GM12872 (cell line): ENCODE measurements at regions not wholly inside any gene's neighbourhood (a gene's known extent, or its start where the extent isn't known, plus 50 kb on each side); places are given as distances from the start of the nearest gene placed in this dataset.

Experiments
- TF ChIP-seq, protein P1 (sequence below): IDR thresholded peaks from 3 replicates; pipeline ENCODE4 v1.5.1; 2011; ENCODE audit warnings: low read depth, mild to moderate bottlenecking, low read length, moderate library complexity; ENCODE audit not compliant: insufficient read depth

DNA sequence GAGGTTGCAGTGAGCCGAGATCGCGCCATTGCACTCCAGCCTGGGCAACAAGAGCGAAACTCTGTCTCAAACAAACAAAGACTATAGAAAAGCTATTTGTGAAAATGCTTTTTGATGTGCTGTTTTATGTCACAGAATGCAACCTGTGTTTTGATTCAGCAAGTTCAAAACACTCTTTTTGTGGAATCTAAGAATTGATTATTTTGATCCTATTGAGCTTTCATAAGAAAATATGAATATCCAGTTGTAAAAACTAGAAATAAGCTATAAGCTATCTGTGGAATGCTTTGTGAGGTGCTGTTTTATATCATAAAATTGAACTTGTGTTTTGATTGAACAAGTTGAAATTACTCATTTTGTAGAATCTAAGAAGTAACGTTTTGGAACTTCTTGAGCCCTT, 110.7 kb upstream of the VPREB1 start:
- TF ChIP-seq, protein P1, sequence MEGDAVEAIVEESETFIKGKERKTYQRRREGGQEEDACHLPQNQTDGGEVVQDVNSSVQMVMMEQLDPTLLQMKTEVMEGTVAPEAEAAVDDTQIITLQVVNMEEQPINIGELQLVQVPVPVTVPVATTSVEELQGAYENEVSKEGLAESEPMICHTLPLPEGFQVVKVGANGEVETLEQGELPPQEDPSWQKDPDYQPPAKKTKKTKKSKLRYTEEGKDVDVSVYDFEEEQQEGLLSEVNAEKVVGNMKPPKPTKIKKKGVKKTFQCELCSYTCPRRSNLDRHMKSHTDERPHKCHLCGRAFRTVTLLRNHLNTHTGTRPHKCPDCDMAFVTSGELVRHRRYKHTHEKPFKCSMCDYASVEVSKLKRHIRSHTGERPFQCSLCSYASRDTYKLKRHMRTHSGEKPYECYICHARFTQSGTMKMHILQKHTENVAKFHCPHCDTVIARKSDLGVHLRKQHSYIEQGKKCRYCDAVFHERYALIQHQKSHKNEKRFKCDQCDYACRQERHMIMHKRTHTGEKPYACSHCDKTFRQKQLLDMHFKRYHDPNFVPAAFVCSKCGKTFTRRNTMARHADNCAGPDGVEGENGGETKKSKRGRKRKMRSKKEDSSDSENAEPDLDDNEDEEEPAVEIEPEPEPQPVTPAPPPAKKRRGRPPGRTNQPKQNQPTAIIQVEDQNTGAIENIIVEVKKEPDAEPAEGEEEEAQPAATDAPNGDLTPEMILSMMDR, result no peak

DNA sequence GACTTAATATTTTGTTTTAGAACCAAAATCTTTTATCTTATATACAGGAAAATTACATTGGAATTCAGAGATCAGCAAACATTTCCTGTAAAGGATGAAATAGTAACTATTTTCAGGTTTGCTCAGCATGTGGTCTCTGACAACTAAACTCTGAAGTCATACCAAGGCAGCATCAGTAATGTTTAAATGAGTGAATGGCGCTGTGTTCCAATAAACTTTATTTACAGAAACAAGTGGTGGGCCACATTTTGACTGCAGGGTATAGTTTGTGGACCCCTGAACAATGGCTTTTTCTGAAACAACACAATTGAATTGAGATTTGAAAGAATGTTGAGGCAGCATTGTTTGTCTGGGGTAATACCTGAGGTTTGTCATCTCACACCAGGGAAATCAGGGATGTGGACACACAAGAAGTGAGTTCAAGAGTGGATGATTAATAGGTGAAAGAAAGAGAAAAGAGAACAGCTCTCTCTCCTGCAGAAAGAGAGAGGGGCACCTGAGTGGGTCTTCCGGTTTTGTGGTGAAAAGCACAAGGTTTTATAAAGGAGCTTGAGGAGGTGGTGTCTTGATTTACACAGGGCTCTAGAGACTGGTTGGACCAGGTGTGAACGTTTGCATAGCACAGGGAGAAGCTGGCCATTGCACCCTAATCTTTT, 113.5 kb upstream of the VPREB1 start:
- TF ChIP-seq, protein P1, result no peak

DNA sequence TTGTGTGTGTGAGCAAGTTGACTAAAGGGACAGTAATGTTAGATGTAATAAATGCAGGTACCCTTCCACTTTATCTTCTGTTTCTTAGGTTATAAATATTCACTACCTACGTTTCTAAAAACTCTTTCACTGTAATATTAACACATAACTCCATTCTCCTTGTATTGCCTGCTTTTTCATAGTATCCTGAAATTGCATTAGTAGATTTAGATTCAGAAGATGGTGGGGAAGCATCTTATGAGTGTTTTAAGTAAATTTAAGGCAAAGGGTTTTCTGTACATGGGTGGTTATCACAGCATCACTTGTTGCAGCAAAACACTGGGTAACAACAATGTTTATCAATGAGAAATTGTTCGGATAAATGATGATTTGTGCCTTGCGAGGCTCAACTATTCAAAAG, 115.2 kb upstream of the VPREB1 start:
- TF ChIP-seq, protein P1, result no peak

DNA sequence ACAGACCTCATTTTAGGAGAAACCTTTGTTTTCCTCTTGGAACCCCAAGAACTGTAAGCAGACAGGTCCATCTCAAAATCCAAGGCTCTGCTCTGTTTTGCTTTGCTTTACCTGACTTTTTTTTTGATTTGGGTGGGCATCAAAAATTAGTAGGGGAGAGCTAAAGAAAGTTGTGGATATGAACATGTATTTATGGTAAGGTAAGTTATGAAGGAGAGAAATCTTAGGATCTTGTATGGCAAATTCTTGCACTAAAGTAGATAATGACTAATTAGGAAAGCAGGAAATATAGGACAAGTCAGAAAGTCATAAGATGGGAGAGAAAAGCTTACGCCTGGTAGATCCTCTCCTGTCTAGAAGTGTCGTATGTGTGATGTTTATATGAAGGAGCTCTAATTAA, 116.1 kb upstream of the VPREB1 start:
- TF ChIP-seq, protein P1, result no peak

DNA sequence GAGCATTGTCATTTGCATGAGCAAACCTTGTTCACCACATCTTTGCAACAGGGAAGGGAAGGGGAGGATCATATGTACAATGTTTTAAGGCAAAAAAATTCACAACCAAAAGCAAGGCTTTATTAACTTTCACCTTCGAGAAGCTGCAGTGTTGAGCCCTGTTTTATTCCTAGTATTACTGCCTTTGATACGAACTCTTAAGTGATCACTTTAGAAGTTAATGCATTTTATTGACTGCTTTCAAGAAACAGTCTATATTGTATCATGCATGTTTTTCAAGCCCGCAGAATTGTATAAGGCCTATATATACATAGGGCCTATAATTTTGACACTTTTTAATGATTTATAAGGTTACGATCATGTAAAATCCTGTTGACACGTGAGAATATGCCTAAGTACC, 117.5 kb upstream of the VPREB1 start:
- TF ChIP-seq, protein P1, result no peak

DNA sequence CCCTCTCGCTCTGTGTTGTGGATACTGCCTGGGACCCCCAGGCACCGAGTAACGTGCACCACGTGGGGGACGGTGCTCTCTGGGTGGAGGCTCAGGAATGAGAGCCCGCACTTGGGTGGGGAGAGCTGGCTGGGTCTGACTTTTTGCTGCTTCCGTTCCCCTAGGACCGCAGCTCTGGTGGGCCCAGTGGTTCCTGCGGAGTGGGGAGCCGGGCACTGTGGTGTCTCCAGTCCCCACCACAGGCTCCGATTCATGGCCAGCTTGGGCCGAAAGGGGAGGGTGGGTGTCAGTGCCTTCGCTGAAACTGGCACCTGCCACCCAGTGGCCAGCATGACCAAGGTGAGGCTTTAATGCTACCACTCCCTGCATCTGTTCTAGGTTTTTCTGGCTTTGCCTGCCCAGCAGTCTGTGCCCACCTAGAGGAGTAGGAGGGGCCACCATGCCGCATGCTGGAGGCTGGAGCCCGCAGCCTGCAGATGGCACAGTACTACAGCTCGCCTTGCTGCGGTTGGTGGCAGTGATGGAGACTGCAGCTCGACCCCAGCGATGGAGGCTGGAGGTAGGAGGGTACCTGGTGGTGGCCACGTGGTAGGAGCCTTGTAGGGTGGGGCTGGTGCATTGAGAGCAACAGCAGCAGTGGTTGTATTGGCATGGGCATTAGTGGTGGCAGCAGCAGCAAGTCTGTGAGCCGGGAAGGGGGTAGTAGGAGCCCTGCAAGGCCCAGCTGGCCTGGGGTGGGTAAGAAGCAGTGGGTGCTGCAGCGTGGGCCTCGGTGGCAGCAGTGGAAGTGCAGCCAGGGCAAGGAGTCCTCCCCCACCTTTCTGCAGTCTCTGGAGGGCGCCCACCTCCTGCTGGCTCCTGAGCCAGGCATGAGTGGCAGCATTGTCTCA, 118.8 kb upstream of the VPREB1 start:
- TF ChIP-seq, protein P1, result no peak

DNA sequence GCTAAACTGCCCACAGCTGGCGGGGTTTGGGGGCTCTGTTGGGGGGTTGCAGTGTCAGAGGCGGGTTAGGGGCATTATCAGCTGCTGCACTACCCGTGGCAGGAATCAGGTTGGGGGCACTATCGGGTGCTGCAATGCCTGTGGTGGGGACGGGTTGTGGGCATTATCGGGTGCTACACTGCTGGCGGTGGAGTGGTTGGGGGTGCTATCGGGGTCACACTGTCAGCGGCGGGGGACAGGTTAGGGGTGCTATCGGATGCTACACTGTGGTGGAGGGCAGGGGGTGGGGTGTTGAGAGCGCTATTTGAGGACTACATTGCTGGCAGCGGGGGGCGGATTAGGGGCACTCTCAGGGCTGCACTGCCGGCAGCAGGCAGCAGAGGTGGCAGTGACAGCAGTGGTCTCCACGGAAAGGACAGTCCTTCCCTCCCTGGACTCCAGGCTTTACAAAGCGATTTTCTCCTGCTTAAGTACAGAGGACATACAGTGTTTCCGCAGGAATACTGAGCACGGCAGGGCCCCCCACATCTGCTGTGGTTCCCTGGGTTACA, 119.5 kb upstream of the VPREB1 start:
- TF ChIP-seq, protein P1, result no peak
